Subcutaneous abdominal adipose tissue (tissue), 5 donors: ENCODE measurements at regions not wholly inside any gene's neighbourhood (a gene's known extent, or its start where the extent isn't known, plus 50 kb on each side); places are given as distances from the start of the nearest gene placed in this dataset.

ENCODE experiments used
- H3K27ac ChIP-seq: one replicate; pipeline ENCODE4 v1.7.0; 2013; ENCODE audit warnings: low read depth, mild to moderate bottlenecking, inconsistent platforms, low read length, moderate library complexity
- H3K27me3 ChIP-seq, 5 donors: one replicate each; pipeline ENCODE4 v1.7.0; 2013; ENCODE audit warnings: low read length in 5 of 5, inconsistent platforms in 1 of 5; ENCODE audit not compliant: control insufficient read depth in 5 of 5, insufficient read depth in 4 of 5
- H3K36me3 ChIP-seq, 5 donors: one replicate each; pipeline ENCODE4 v1.7.0; 2013; ENCODE audit warnings: low read length in 5 of 5; ENCODE audit not compliant: control insufficient read depth in 5 of 5, insufficient read depth in 5 of 5
- H3K4me1 ChIP-seq, 5 donors: one replicate each; pipeline ENCODE4 v1.7.0; 2013; ENCODE audit warnings: low read length in 5 of 5, mild to moderate bottlenecking in 3 of 5, moderate library complexity in 1 of 5; ENCODE audit not compliant: control insufficient read depth in 5 of 5, insufficient read depth in 5 of 5
- H3K4me3 ChIP-seq, 5 donors: one replicate each; pipeline ENCODE4 v1.7.0; 2013; ENCODE audit warnings: low read length in 5 of 5, low read depth in 1 of 5
- H3K9ac ChIP-seq, 5 donors: one replicate each; pipeline ENCODE4 v1.7.0; 2013; ENCODE audit warnings: low read length in 5 of 5, mild to moderate bottlenecking in 4 of 5, moderate library complexity in 3 of 5
- H3K9me3 ChIP-seq, 5 donors: one replicate each; pipeline ENCODE4 v1.7.0; 2013; ENCODE audit warnings: low read length in 5 of 5; ENCODE audit not compliant: control insufficient read depth in 5 of 5
- donor health status: healthy.
- donor health status: healthy.
- donor health status: healthy.
- donor health status: healthy.
- donor health status: healthy.

GRCh38 chr9:75633451-75634057 lies 256.9 kb upstream of the PCSK5 start:
- Histone ChIP-seq H3K4me3 (no peak overlapping the region), H3K9me3 (no peaks in the 10 kb centered on the region), H3K9ac (no peak overlapping the region), H3K4me1 (no peaks in the 10 kb centered on the region), H3K27me3 (no peaks in the 10 kb centered on the region), H3K36me3 (no peaks in the 10 kb centered on the region), H3K27ac (no peak overlapping the region)

GRCh38 chr9:75636427-75637045 lies 253.9 kb upstream of the PCSK5 start:
- peaks cover 0 to 3% (median 0%) of the 10 kb centered on the region in 5 donors for H3K4me1 ChIP-seq
- no peaks in the 10 kb centered on the region for H3K9me3 ChIP-seq
- no peak overlapping the region for H3K4me3 ChIP-seq
- no peak overlapping the region for H3K9ac ChIP-seq
- no peaks in the 10 kb centered on the region for H3K36me3 ChIP-seq
- no peaks in the 10 kb centered on the region for H3K27me3 ChIP-seq
- H3K27ac ChIP-seq, result no peak overlapping the region

GRCh38 chr9:75639971-75640610 lies 250.4 kb upstream of the PCSK5 start:
- Histone ChIP-seq H3K4me3 (no peak overlapping the region), H3K9me3 (no peaks in the 10 kb centered on the region), H3K4me1 (peaks cover 0 to 3% (median 0%) of the 10 kb centered on the region in 5 donors), H3K27me3 (no peaks in the 10 kb centered on the region), H3K27ac (no peak overlapping the region), H3K9ac (no peak overlapping the region), H3K36me3 (no peaks in the 10 kb centered on the region)

- Histone ChIP-seq H3K4me1 (peaks cover 0 to 3% (median 0%) of the 10 kb centered on the region in 5 donors), H3K4me3 (no peak overlapping the region), H3K27ac (no peak overlapping the region), H3K36me3 (no peaks in the 10 kb centered on the region), H3K27me3 (peaks cover 0 to 3% (median 0%) of the 10 kb centered on the region in 5 donors), H3K9ac (no peak overlapping the region), H3K9me3 (no peaks in the 10 kb centered on the region)
These were observed 248.0 kb upstream of the PCSK5 start for GRCh38 chr9:75642522-75642921.

GRCh38 chr9:75644649-75645048 lies 245.8 kb upstream of the PCSK5 start:
- H3K27me3 ChIP-seq, result peaks cover 0 to 3% (median 0%) of the 10 kb centered on the region in 5 donors
- H3K27ac ChIP-seq, result no peak overlapping the region
- H3K4me3 ChIP-seq, result no peak overlapping the region
- no peak overlapping the region for H3K9ac ChIP-seq
- peaks cover 0 to 3% (median 0%) of the 10 kb centered on the region in 5 donors for H3K4me1 ChIP-seq
- peaks cover 0 to 4% (median 0%) of the 10 kb centered on the region in 5 donors for H3K9me3 ChIP-seq
- H3K36me3 ChIP-seq, result no peaks in the 10 kb centered on the region

- Histone ChIP-seq H3K27me3 (peaks cover 0 to 3% (median 0%) of the 10 kb centered on the region in 5 donors), H3K4me1 (no peaks in the 10 kb centered on the region), H3K9me3 (peaks cover 0 to 4% (median 0%) of the 10 kb centered on the region in 5 donors), H3K36me3 (no peaks in the 10 kb centered on the region), H3K27ac (no peak overlapping the region), H3K9ac (no peak overlapping the region), H3K4me3 (no peak overlapping the region)
These were observed 242.4 kb upstream of the PCSK5 start for GRCh38 chr9:75648034-75648433.

- H3K9me3 ChIP-seq, result peaks cover 0 to 4% (median 0%) of the 10 kb centered on the region in 5 donors
- peaks cover 0 to 3% (median 0%) of the 10 kb centered on the region in 5 donors for H3K27me3 ChIP-seq
- H3K4me3 ChIP-seq, result no peak overlapping the region
- H3K36me3 ChIP-seq, result no peaks in the 10 kb centered on the region
- H3K4me1 ChIP-seq, result no peaks in the 10 kb centered on the region
- no peak overlapping the region for H3K27ac ChIP-seq
- no peak overlapping the region for H3K9ac ChIP-seq
These were observed 241.4 kb upstream of the PCSK5 start for GRCh38 chr9:75649060-75649459.

- no peaks in the 10 kb centered on the region for H3K4me1 ChIP-seq
- peaks cover 0 to 4% (median 0%) of the 10 kb centered on the region in 5 donors for H3K9me3 ChIP-seq
- peaks cover 0 to 3% (median 0%) of the 10 kb centered on the region in 5 donors for H3K27me3 ChIP-seq
- H3K9ac ChIP-seq, result no peak overlapping the region
- no peaks in the 10 kb centered on the region for H3K36me3 ChIP-seq
- no peak overlapping the region for H3K27ac ChIP-seq
- no peak overlapping the region for H3K4me3 ChIP-seq
These were observed 238.8 kb upstream of the PCSK5 start for GRCh38 chr9:75651709-75652108.

GRCh38 chr9:75653335-75653734 lies 237.1 kb upstream of the PCSK5 start:
- Histone ChIP-seq H3K27me3 (no peaks in the 10 kb centered on the region), H3K4me3 (no peak overlapping the region), H3K9ac (no peak overlapping the region), H3K27ac (no peak overlapping the region), H3K36me3 (no peaks in the 10 kb centered on the region), H3K4me1 (no peaks in the 10 kb centered on the region), H3K9me3 (peaks cover 0 to 4% (median 0%) of the 10 kb centered on the region in 5 donors)

GRCh38 chr9:75653750-75654149 lies 236.7 kb upstream of the PCSK5 start:
- Histone ChIP-seq H3K9me3 (peaks cover 0 to 4% (median 0%) of the 10 kb centered on the region in 5 donors), H3K27me3 (no peaks in the 10 kb centered on the region), H3K9ac (no peak overlapping the region), H3K4me3 (no peak overlapping the region), H3K27ac (no peak overlapping the region), H3K4me1 (no peaks in the 10 kb centered on the region), H3K36me3 (no peaks in the 10 kb centered on the region)
